ENCODE measurements at regions not wholly inside any gene's neighbourhood (a gene's known extent, or its start where the extent isn't known, plus 50 kb on each side); places are given as distances from the start of the nearest gene placed in this dataset.

DNA sequence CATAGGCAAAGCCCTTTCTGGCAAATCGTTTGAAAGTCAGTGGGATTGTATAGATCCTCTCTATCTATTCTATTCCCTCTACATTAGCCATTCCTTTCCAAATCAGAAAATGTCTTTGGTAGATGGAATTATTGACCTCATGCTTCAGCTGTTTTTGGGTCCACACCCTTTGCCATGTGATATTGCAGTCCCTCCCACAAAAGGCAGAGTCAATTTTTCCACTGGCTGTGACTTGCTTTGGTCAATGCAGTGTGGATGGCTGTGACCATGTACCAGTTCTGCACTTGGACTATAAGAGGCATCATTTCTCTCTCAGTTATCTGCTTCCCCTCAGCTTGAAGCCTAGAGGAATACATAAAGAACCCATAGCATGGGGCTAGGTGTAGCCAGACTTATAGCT is 332.9 kb downstream of the PTEN start:
- DNase-seq (ENCODE audit: low read depth in 3 of 3, low spot score in 1 of 3): no peak

DNA sequence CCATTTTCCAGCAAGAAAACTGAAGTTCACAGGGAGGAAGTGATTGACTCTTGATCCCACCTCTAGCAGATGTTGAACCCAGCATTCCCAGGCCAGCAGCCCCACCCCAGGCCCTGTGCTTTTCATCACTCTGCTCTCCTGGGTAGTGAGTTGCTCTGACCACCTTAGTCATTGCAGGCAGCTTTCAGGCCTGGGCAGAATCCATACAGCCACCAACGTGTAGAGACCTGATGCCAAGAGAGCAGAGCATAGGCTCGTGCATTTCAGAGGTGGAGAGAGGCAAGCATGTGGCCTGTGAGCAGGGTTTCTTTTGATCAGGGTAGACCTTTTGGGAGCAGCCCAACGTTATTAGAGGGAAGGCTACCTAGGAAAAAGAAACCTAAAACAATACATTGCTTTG is 334.6 kb downstream of the PTEN start:
- DNase-seq (ENCODE audit: low read depth in 3 of 3, low spot score in 1 of 3): no peak

DNA sequence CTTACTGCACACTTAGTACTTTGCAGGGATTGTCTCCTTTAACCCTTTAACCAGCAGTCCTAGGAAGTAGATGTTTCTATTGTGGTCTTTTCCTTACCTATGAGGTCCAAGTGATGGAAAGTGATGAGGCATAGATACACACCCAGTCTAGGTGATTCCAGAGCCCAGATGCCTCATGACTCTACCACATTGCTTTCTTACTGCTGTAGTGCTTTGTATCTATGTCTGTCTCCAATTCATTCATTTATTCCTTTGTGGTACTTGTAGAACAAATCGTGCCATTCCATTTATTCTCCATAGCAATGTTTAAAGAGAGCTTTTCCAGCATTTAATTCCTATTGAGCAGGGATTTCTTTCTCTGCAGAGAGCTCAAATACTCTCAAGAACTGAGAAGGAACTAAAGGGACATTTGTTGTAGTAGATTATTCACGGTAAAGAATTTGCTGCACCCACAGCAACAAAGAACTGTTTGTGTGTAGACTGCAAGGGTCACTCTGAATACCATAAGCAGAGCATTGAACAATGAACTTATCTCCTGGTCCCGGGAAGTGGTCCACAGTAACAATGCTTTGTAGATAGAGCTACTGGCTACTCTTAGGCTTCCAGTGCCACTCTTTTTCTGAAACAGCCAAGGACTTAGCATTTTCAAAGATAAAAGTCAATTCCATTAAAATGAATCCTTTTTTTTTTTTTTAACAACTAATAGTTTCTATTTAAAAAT is 337.0 kb downstream of the PTEN start:
- no peak for DNase-seq (ENCODE audit: low read depth in 3 of 3, low spot score in 1 of 3)

DNA sequence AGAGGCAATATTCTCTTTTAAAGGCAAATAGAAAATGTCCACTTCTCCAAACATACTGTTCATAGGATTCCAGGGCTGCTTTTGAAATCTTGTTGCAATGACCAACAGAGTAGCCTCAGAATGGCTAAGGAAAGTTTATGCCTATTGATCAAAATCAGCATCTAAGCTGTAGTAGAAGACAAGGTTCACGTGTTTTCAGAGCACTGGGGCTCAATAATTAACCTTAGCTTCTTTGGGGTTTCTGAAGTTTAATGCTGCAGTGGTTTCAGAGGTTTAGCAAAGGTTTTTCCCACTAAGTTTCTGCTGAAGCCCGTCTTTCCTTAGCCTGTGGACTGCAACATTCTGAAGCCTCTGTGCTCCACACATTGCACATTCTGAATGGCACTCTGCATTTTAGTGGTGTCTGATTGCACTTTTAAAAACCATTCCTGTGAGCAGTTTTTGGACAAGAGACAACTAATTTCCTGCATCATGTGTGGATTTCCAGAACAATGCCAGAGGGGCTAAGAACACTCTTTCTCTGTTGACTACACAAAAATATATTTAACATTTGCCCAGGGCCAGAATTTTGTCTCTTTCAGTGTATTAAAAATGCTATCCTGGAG is 342.5 kb downstream of the PTEN start:
- DNase-seq (ENCODE audit: low read depth in 3 of 3, low spot score in 1 of 3): no peak

DNA sequence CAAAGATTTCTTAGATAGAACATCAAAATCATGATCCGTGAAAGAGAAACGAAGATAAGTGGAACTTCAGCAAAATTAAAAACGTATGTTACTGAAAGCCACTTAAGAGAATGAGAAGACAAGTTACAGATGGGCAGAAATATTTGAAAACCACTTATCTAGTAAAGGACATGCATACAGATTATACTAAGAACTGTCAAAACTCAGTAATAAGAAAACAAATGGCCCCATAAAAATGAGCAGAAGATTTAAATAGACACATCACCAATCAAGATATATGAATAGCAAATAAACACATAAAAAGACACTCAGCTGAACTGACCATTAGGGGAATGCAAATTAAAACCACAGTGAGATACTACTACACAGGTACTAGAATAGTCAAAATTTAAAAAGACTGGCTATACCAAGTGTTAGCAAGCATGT is 343.7 kb downstream of the PTEN start:
- no peak for DNase-seq (ENCODE audit: low read depth in 3 of 3, low spot score in 1 of 3)

DNA sequence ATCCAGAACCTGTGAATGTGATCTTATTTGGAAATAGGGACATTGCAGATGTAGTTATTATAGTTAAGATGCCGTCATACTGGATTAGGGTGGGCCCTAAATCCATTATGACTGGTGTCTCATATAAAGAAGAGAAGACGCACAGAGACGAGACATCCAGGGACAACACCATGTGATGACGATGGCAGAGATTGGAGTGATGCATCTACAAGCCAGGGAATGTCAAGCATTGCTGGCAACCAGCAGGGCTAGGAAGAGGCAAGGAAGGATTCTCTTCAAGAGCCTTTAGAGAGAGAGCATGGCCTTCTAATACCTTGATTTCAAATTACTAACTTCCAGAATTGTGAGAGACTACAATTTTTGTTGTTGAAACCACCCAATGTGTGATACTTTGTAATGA is 345.8 kb downstream of the PTEN start:
- no peak for DNase-seq (ENCODE audit: low read depth in 3 of 3, low spot score in 1 of 3)

DNA sequence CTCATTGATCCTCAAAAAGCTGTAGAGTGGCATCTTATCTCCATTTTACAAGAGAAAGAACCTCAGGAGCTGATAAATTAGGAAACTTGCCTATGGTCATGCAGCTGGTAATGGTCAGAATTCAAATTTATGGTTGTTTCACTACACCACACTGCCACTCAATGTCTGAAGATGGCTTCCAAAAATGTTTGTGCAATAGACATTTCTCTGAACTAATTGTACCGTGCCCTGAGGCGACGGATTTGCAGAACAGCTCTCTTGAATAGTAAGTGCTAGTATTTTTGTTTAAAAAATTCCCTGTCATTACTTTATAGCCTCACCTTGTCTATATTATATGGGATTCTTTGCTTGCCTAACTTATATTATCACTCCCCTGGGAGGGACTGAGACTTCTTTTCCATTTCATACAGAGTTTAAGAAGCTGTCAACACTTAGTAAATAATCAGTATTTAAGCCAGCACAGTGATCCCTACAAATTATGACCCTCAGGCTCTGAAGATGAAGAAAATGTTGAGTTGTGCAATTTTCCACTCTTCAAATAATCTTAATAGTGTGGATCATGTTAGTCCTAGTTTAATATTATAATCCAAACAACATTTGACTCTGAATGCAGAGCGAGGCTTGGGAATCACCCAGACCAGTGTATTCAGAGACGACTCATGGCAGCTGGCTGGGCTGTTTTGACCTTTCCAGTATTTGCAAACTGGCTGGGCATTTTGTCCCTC is 346.6 kb downstream of the PTEN start:
- DNase-seq (ENCODE audit: low read depth in 3 of 3, low spot score in 1 of 3): no peak

DNA sequence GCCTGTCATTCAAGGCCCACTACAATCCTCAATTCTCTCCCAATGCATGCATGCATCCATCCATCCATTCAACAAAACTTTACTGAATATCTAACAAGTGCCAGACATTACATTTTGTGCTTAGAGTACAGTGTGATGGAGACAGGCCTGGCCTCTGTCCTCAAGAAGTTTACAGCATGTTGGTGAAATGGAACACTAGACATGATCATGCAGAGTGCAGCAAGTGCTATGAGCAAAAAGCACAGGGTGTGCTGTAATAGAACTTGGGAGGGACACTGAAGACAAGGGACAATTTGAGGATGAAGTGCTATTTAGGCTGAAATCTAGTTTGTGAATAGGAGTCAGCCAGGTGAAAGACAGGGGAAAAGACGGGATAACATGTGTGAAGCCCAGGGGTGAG is 347.8 kb downstream of the PTEN start:
- DNase-seq (ENCODE audit: low read depth in 3 of 3, low spot score in 1 of 3): no peak

DNA sequence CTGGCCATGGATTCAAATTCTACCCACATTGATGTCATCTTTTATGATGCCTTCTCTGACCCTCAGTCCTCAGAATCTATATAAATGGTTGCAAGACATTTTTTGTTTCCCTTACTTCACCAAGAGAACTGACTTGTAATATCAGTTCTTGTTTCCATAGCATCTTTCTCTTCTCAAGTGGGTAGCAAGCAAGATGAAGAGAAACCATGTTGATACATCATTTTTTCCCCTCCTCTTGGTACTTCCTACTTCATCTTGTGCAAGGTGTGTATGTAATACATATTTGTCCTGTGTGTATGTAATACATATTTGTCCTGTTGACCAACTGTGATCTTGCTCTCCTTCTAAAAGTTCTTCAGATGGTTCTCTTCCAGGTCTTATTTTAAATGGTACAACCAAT is 348.6 kb downstream of the PTEN start:
- DNase-seq (ENCODE audit: low read depth in 3 of 3, low spot score in 1 of 3): no peak

DNA sequence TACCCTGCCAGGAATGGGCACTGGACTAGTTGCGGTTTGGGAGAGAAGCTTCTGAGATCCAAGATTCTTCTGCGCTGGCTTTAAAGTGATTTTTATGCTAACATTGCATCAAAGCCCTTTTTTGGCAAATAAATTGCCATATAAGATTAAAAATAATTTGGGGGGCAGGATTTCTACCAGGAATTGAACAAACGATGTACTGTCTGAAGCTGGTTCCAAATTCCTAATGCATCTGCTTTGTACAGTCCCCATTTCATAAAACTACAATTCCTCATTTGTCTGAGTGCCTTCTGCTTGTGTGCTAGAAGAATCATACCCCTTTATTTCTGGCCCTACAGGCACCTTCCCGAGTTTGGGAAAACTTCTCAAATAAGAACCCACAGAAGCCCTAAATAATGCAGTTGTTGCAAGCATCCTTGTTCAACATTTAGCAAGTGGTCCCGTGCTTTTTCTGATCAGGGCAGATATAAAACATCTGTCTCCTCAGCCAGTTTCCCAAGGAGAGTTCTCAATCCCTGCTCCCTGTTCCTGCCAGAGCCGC is 349.7 kb downstream of the PTEN start:
- no peak for DNase-seq (ENCODE audit: low read depth in 3 of 3, low spot score in 1 of 3)

DNA sequence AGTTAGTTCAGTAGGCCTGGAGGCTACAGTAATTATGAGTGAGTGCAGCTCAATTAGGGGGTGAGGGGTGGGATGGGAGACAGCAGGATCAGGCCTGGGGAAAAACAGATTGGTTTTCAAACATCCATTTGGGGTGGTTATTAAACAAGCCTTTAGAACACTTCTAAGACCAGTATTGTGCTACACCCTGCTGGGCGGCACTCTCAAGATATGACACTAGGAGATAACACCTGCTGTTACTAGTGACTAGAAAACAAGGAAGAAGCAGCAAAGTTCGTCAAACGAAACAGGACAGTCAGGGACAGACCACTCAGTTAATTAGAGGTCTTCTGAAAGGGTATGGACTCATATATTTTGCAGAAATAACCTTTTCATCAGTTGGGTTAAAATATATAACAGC is 353.6 kb downstream of the PTEN start:
- no peak for DNase-seq (ENCODE audit: low read depth in 3 of 3, low spot score in 1 of 3)

DNA sequence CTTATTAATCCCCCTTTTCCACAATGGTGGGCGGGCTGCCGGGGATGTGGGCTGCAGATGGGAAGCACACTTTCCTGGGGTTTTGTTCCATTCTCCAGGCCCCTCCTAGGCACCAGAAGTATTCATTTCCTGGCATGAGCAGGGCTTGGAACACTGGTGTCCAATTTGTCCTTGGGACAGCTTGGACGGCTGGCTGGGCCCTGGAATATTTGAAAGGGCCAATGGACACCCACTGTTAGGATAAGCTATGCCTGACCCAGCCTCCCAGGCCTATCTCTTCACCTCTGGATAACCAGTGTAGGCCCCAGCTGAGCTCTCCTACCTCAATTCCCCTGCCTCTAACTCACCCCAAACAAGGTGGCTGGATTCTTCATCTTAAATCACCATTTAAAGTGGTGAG is 354.9 kb downstream of the PTEN start:
- DNase-seq (ENCODE audit: low read depth in 3 of 3, low spot score in 1 of 3): no peak

DNA sequence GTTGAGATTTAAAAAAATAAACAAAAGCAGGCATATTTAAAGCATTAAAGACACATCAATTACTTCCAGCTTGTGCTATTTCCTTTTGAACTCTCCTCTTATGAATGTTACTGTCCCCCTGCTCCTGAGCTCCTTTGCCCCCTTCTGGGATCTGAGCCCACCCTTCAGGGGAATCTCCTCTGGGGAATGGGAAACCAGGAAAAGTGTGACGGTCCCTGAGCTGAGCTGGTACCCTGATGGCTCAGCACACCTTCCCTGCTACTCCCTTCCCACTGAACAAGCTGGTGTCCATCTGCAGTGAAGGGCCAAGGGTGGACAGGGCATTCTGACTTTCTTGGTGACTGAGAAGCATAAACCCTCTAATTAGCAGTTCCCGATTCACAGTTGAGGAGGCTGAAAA is 356.3 kb downstream of the PTEN start:
- DNase-seq (ENCODE audit: low read depth in 3 of 3, low spot score in 1 of 3): no peak

DNA sequence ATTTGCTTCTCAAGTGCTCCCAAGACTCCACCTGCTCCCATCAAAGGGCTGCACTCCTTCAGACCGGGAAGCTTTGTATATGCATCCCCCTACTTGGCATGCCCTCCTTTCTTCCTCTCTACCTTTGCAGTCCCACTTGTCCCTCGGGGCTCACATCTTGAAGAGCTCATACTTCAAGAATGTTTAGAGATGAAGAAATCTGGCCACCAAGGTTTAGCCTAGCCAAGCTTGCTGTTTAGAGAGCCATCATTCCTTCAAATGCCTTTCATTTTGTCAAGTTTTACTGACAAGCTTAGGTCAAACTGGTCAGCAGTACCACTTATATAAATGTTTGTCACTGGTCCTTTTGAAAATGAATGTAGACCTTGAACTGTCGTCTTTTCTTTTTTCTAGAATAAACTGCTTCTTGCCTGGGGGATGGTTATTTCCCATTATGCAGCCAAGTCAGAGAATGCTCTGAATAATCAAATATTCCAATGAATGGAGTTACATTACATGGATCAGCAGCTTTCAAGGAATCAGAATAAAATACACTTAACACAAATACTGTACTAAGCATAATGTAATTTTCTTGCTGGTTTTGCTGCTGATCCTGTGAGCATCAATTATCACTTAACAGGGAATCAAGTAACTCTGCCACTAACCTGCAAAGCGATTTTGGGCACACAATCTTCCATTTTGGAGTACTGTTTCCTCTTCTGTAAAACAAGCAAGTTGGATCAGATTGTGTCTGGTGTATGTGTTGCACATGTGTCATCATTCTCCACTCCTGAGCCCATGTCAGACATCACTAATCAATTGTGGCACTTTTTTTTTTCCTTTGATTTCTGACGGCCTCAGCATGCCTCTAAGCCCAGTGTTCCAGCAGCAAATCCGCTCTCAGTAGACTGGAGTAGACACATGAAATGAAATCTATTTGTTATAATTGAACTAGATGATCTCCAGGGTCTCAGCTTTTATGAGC is 357.9 kb downstream of the PTEN start:
- DNase-seq (ENCODE audit: low read depth in 3 of 3, low spot score in 1 of 3): no peak

DNA sequence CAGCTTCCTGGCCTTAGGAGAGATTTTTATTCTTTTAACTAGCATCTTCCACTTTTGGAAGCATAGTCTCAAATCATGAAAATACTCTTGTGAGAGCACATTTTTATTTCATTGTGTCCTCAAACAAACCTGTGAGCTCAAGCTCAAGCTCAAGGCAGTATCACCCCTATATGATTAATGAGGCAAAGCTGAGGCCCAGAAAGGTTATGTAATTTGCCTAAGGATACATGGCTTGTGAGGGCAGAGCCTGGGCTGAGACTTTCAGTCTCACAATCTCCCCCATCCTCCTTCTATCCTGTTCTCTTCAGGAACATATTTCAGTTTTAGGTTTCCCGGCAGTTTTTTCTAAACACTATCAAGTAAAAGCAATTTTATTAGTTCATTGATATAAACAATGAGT is 359.5 kb downstream of the PTEN start:
- no peak for DNase-seq (ENCODE audit: low read depth in 3 of 3, low spot score in 1 of 3)

All from stimulated activated CD4-positive, alpha-beta T cell treated with anti-CD3 and anti-CD28 coated beads, TNF-alpha, amount 100 ng/mL, for 1 hour (primary cell).